ENCODE measurements at regions not wholly inside any gene's neighbourhood (a gene's known extent, or its start where the extent isn't known, plus 50 kb on each side); places are given as distances from the start of the nearest gene placed in this dataset.

DNA sequence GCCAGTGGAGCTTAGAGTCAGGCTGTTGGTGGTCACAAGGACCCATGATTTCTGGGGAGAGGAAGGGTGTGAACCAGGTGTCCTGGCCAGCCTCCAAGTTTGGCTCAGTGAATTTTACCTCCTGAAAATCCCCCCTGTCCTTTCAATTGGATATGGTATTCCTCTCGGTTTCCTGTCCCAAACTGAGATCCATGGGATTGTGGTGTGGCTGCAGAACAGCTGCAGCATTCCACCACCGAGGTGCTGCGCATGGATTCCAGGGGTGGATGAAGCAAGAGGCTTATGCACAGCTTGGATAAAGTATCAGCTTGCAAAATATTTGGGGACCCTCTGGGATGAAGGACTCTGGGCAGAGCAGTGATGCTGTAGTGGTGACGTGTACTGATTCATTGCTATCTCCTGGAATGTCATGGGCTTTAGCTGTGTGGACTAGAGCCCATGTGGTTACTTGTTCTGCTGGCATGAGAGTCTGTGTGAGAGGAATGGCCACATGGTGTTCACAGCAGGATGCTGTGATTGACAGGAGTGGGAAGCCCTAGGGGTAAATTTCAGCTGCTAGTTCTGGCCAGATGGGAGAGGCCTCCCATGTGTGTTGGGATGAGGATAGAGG, 148.7 kb upstream of the SPAG17 start:
- peaks cover 6 to 16% of the 10 kb centered on the region in 2 donors for H3K9me3 Mint-ChIP-seq
- Histone ChIP-seq H3K4me1 (ENCODE audit: control insufficient read depth, insufficient read depth, low read length) (no peaks in the 10 kb centered on the region), H3K4me3 (ENCODE audit: low read length) (no peak overlapping the region), H3K27me3 (ENCODE audit: control insufficient read depth, insufficient read depth, low read length) (no peaks in the 10 kb centered on the region), H3K36me3 (ENCODE audit: control insufficient read depth, insufficient read depth, low read length) (no peaks in the 10 kb centered on the region), H3K9me3 (ENCODE audit: control insufficient read depth, insufficient read depth, low read length) (no peaks in the 10 kb centered on the region), H3K27ac (ENCODE audit: low read length) (no peak overlapping the region)
- DNase-seq (no peak), ATAC-seq (no peak)
- no peak overlapping the region for H3K4me3 Mint-ChIP-seq
- 81% methylated on average over 4 of the region's 4 CpGs for WGBS (ENCODE audit: insufficient coverage)
- intact Hi-C loops (cut with micrococcal nuclease): no loop called here
- H3K4me1 Mint-ChIP-seq: no peaks in the 10 kb centered on the region
- no peaks in the 10 kb centered on the region for H3K36me3 Mint-ChIP-seq
- no peaks in the 10 kb centered on the region for H3K27me3 Mint-ChIP-seq (ENCODE audit: low read depth in 2 of 2)
- TF ChIP-seq, protein P1, sequence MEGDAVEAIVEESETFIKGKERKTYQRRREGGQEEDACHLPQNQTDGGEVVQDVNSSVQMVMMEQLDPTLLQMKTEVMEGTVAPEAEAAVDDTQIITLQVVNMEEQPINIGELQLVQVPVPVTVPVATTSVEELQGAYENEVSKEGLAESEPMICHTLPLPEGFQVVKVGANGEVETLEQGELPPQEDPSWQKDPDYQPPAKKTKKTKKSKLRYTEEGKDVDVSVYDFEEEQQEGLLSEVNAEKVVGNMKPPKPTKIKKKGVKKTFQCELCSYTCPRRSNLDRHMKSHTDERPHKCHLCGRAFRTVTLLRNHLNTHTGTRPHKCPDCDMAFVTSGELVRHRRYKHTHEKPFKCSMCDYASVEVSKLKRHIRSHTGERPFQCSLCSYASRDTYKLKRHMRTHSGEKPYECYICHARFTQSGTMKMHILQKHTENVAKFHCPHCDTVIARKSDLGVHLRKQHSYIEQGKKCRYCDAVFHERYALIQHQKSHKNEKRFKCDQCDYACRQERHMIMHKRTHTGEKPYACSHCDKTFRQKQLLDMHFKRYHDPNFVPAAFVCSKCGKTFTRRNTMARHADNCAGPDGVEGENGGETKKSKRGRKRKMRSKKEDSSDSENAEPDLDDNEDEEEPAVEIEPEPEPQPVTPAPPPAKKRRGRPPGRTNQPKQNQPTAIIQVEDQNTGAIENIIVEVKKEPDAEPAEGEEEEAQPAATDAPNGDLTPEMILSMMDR (IDR thresholded peaks at IDR 0.05): no peak
- H3K27ac Mint-ChIP-seq: no peak overlapping the region

- H3K4me3 ChIP-seq (ENCODE audit: low read length): no peak overlapping the region
- ATAC-seq: no peak
- intact Hi-C loops (cut with micrococcal nuclease): no loop called here
- H3K27ac ChIP-seq (ENCODE audit: low read length): no peak overlapping the region
- DNase-seq: no peak
- H3K27me3 Mint-ChIP-seq (ENCODE audit: low read depth in 2 of 2): no peaks in the 10 kb centered on the region
- H3K9me3 Mint-ChIP-seq: peaks cover 13 to 16% of the 10 kb centered on the region in 2 donors
- 89% methylated on average over 4 of the region's 6 CpGs for WGBS (ENCODE audit: insufficient coverage)
- no peak overlapping the region for H3K4me3 Mint-ChIP-seq
- H3K27ac Mint-ChIP-seq: no peak overlapping the region
- no peaks in the 10 kb centered on the region for H3K4me1 ChIP-seq (ENCODE audit: control insufficient read depth, insufficient read depth, low read length)
- TF ChIP-seq, protein P1 (IDR thresholded peaks at IDR 0.05): no peak
- no peaks in the 10 kb centered on the region for H3K9me3 ChIP-seq (ENCODE audit: control insufficient read depth, insufficient read depth, low read length)
- H3K4me1 Mint-ChIP-seq: no peaks in the 10 kb centered on the region
- H3K27me3 ChIP-seq (ENCODE audit: control insufficient read depth, insufficient read depth, low read length): no peaks in the 10 kb centered on the region
- no peaks in the 10 kb centered on the region for H3K36me3 ChIP-seq (ENCODE audit: control insufficient read depth, insufficient read depth, low read length)
- no peaks in the 10 kb centered on the region for H3K36me3 Mint-ChIP-seq
These were observed 142.1 kb upstream of the SPAG17 start for GRCh38 chr1:118326960-118327629.

DNA sequence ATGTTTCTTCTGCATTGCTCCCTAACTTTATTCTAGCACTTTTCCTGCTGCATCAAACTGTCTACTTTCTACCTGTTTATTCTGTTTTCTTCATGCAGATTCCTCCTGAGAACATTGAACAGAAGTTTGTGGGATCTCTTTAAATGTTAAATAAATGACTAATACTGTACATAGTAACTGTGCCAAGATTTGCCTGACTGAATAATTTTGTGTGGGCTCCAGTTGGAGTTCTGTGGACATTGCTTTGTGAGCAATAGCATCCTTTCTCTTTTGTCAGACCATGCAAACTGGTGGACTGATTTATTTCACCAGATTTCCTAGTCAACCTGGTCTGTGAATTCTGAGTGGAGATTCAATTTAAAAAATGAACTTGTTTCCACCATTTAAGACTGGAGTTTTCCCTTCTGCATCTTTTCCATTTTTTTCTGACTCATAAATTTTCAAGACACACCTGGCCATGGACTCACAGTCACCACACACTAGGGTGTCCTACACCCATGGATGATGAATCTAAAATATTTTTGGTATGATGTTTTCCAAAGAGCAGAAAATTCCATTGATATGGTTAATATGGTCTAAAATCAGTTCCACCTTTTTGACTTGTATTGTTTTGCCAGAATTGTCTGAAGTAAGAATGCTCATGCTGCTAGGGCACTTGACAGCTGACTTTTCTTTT, 140.7 kb upstream of the SPAG17 start:
- Histone ChIP-seq H3K36me3 (ENCODE audit: control insufficient read depth, insufficient read depth, low read length) (no peaks in the 10 kb centered on the region), H3K9me3 (ENCODE audit: control insufficient read depth, insufficient read depth, low read length) (no peaks in the 10 kb centered on the region), H3K4me3 (ENCODE audit: low read length) (no peak overlapping the region), H3K4me1 (ENCODE audit: control insufficient read depth, insufficient read depth, low read length) (no peaks in the 10 kb centered on the region), H3K27ac (ENCODE audit: low read length) (no peak overlapping the region), H3K27me3 (ENCODE audit: control insufficient read depth, insufficient read depth, low read length) (no peaks in the 10 kb centered on the region)
- no peak for ATAC-seq
- no peak overlapping the region for H3K27ac Mint-ChIP-seq
- no peaks in the 10 kb centered on the region for H3K27me3 Mint-ChIP-seq (ENCODE audit: low read depth in 2 of 2)
- H3K4me1 Mint-ChIP-seq: no peaks in the 10 kb centered on the region
- H3K36me3 Mint-ChIP-seq: no peaks in the 10 kb centered on the region
- peaks cover 12 to 16% of the 10 kb centered on the region in 2 donors for H3K9me3 Mint-ChIP-seq
- no peak for DNase-seq
- TF ChIP-seq, protein P1 (IDR thresholded peaks at IDR 0.05): no peak
- intact Hi-C loops (cut with micrococcal nuclease): no loop called here
- no peak overlapping the region for H3K4me3 Mint-ChIP-seq

Data from natural killer cell (primary cell).